ENCODE measurements at regions not wholly inside any gene's neighbourhood (a gene's known extent, or its start where the extent isn't known, plus 50 kb on each side); places are given as distances from the start of the nearest gene placed in this dataset.

DNA sequence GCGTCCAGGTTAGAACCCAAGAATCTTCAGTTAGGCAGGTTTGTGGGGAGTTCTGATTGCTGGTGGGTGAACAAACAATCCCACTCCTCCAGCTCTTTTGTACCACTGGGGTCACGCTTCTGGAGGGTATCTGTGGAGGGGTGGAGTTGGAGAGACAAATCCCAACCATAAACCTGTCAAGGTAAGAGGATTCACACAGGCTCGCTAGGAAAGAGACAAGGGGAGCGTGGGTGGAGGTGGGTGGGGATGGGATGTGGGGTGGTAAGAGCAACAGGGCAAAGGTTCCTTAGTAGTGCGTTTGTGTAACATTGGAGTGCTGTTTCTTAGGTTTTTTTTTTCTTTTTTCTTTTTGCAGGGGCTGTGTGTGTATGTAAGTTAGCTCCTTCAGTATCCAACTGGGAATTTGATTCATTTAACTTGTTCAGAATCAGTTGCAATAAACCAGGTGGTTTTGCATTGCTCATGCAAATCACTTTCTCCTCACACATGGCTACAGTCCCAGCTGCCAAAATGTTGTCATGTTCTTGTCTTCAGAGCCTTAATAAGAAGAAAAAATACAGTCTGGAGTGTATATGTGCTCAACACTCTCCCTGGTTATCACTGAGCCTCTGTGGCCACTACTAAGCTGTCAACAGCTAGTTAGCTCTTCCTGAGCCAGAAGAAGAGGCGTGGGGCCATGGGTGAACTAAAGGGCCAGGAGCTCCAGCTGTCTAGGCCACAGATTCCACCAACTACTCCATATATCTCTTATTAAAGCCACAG is 164.0 kb upstream of the RAD23B start:
- Histone ChIP-seq H3K79me2 (ENCODE audit: control insufficient read depth in 1 of 2, insufficient read depth in 2 of 2, low read length in 2 of 2) (no peaks in the 10 kb centered on the region), H2AFZ (ENCODE audit: low read length) (no peak overlapping the region; the same call in 1 of the 2 replicates), H3K23me2 (ENCODE audit: low read depth, low read length) (no peaks in the 10 kb centered on the region), H3K14ac (ENCODE audit: insufficient read length) (no peak overlapping the region), H3K9ac (replicated peaks in 1 of 4; ENCODE audit: extremely low read depth in 1 of 4, low read depth in 3 of 4, low read length in 3 of 4) (no peak overlapping the region), H3K18ac (ENCODE audit: extremely low read depth, low read length) (no peak overlapping the region), H3K9me3 (ENCODE audit: insufficient read depth in 2 of 2, low read depth in 1 of 2, low read length in 1 of 2) (no peaks in the 10 kb centered on the region), H4K8ac (ENCODE audit: extremely low read depth, insufficient read depth, low read length) (no peak overlapping the region), H2BK12ac (ENCODE audit: low read depth, low read length) (no peak overlapping the region), H3K27me3 (replicated peaks in 1 of 4; ENCODE audit: control insufficient read depth in 3 of 4, extremely low read depth in 1 of 4, insufficient read depth in 3 of 4, low read length in 3 of 4) (no peaks in the 10 kb centered on the region), H3K4me2 (ENCODE audit: insufficient read depth in 1 of 2, low read depth in 2 of 2, low read length in 2 of 2) (no peak overlapping the region), H2BK20ac (ENCODE audit: low read length) (no peak overlapping the region), H3K27ac (ENCODE audit: low read depth, low read length) (no peak overlapping the region), H3K4me1 (replicated peaks in 1 of 4; ENCODE audit: control insufficient read depth in 3 of 4, insufficient read depth in 4 of 4, low read length in 3 of 4) (no peaks in the 10 kb centered on the region), H3K79me1 (ENCODE audit: low read depth, low read length) (no peaks in the 10 kb centered on the region), H3K56ac (replicated peaks; ENCODE audit: insufficient read length, low read depth, low read length) (no peak overlapping the region), H2BK5ac (ENCODE audit: low read depth, low read length) (no peak overlapping the region), H2AK5ac (ENCODE audit: low read depth, low read length) (no peak overlapping the region), H3K36me3 (ENCODE audit: control insufficient read depth in 2 of 4, insufficient read depth in 4 of 4, low read length in 3 of 4) (no peaks in the 10 kb centered on the region; a peak in 1 of 8 replicates), H4K91ac (replicated peaks; ENCODE audit: insufficient read length, low read length) (no peak overlapping the region), H4K5ac (ENCODE audit: insufficient read length, low read depth, low read length) (no peak overlapping the region), H4K20me1 (replicated peaks in 1 of 2; ENCODE audit: control insufficient read depth in 1 of 2, insufficient read depth in 2 of 2, low read length in 2 of 2) (no peaks in the 10 kb centered on the region), H3K4ac (replicated peaks; ENCODE audit: insufficient read length, low read depth, low read length) (no peak overlapping the region), H3K4me3 (ENCODE audit: extremely low read depth in 1 of 4, insufficient read depth in 2 of 4, low read depth in 3 of 4, low read length in 4 of 4) (no peak overlapping the region), H2BK120ac (replicated peaks; ENCODE audit: low read depth, low read length) (no peak overlapping the region), H2BK15ac (ENCODE audit: low read length) (no peak overlapping the region), H3K23ac (ENCODE audit: insufficient read length) (no peak overlapping the region)
- no peak for DNase-seq (ENCODE audit: low read depth in 1 of 2, low spot score in 2 of 2)
- WGBS, 2 experiments (ENCODE audit: extremely low coverage in 1 of 2, insufficient coverage in 1 of 2, insufficient read length in 1 of 2, insufficient replicate concordance in 2 of 2, low coverage in 1 of 2, low lambda C conversion rate in 2 of 2, missing lambda C conversion rate in 1 of 2), result 81% methylated on average over 6 of the region's 6 CpGs; no CpG with 5 or more reads in 1 of the 2 experiments
- no peak for FAIRE-seq
- ChIA-PET CTCF (ENCODE audit: partially characterized antibody) (interaction anchor here (0.6 to 14.6 kb wide), 4 partner anchors 9 to 185 kb away, joined by 3 to 109 read pairs (median 4); no protein-coding TSS in a partner anchor), POLR2A (ENCODE audit: partially characterized antibody) (no interaction called here)
- TF ChIP-seq TAF7 (optimal IDR thresholded peaks at IDR 0.05; ENCODE audit: borderline replicate concordance, low read depth, low read length), result no peak
- no peak for TF ChIP-seq CEBPB (IDR thresholded peaks at IDR 0.05; ENCODE audit: low read depth, low read length)
